RWPE1 (cell line): ENCODE measurements at regions not wholly inside any gene's neighbourhood (a gene's known extent, or its start where the extent isn't known, plus 50 kb on each side); places are given as distances from the start of the nearest gene placed in this dataset.

ENCODE experiments used
- CTCF ChIA-PET: fragments of 350-600 bp; sonication (Branson Sonifier 250); formaldehyde crosslinking; extraction: SDS; loops from one replicate; lab custom pipeline; 2021; lab: Yijun Ruan, JAX
- POLR2A ChIA-PET: fragments of 400-600 bp; formaldehyde crosslinking; extraction: SDS; loops from one replicate; lab custom pipeline; 2020; ENCODE audit warnings: antibody characterized with exemption; ENCODE audit not compliant: low non-redundant PET; lab: Yijun Ruan, JAX
- DNase-seq: peaks from one replicate; pipeline ENCODE4 v3.0.0; 2012; ENCODE audit warnings: low spot score
- H3K27ac ChIP-seq: fragments of 450-650 bp; 2 replicates; pipeline ENCODE4 v1.5.1; 2017
- TF ChIP-seq, protein P1 (sequence below): fragments of 450-650 bp; conservative IDR thresholded peaks from 2 replicates; pipeline ENCODE4 v1.5.1; 2017; ENCODE audit warnings: low read depth, mild to moderate bottlenecking

DNA sequence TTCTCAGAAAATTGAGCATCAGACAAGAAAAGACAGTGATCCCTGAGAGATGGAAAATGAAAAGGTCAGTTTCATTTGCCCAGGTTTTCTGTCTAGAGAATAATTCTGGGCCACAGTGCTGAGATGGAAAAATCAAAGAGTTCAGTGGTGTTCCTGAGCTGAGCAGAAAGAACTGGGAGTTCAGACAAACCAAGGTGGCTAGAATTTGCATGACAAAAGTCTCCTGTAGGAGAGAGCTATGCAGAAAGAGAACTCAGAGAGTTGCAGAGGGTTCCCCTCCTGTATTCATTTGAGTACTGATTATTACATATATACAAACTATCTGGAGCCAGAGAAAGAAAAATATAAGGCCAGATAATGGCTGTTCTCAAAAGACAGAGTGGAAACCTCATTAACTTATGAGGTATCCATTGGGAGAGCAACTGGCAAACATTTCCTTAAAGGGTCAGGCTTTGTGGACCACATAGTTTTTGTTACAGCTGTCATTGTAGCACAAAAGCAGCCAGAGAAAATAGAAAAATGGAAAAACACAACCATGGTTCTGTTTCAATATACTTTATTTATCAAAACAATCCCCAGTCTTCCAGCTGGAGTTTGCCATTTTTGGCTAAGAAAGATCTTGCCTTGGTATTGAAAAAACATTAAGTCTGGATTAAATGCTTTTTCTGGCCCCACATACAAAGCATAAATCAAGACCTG, 1004.1 kb downstream of the TBL1XR1 start:
- TF ChIP-seq, protein P1, sequence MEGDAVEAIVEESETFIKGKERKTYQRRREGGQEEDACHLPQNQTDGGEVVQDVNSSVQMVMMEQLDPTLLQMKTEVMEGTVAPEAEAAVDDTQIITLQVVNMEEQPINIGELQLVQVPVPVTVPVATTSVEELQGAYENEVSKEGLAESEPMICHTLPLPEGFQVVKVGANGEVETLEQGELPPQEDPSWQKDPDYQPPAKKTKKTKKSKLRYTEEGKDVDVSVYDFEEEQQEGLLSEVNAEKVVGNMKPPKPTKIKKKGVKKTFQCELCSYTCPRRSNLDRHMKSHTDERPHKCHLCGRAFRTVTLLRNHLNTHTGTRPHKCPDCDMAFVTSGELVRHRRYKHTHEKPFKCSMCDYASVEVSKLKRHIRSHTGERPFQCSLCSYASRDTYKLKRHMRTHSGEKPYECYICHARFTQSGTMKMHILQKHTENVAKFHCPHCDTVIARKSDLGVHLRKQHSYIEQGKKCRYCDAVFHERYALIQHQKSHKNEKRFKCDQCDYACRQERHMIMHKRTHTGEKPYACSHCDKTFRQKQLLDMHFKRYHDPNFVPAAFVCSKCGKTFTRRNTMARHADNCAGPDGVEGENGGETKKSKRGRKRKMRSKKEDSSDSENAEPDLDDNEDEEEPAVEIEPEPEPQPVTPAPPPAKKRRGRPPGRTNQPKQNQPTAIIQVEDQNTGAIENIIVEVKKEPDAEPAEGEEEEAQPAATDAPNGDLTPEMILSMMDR = no peak
- H3K27ac ChIP-seq = no peak overlapping the region
- ChIA-PET POLR2A (no interaction called here), CTCF (no interaction called here)
- DNase-seq = no peak

DNA sequence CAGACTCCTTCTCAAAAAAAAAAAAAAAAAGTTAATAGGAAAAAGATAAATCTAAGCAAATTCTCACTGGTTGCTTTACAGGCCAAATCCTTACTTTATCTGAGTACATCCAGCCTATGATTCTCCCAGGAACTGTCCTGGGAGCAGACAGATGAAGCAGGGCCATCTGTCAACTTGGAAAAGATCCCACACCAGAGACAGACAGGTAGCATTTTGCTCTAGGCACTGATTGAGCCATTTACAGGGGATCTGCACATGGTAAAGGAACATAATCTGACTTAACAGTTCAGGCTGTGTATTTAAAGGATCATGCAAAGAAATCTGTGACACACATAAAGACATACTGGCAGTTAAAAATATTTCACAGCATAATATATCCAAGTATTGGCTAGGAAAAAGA, 1006.5 kb downstream of the TBL1XR1 start:
- TF ChIP-seq, protein P1 = no peak
- CTCF ChIA-PET = no interaction called here
- POLR2A ChIA-PET = no interaction called here
- DNase-seq = no peak
- H3K27ac ChIP-seq = no peak overlapping the region

DNA sequence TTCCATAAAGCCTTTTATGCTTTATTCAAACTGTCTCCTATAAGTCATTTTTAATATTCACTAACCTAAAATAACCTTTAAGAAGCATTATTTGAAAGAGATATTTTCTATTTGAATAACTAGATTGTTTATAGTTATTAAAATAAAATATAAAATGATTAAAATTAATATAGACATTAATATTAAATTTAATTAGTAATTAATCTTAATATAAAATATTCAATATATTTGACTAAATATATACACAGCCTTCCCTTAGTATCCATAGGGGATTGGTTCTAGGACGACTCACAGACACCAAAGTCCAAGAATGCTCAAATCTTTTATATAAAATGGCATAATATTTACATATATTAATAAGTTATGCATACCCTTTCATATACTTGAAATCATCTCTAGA, 1014.1 kb downstream of the TBL1XR1 start:
- ChIA-PET CTCF (no interaction called here), POLR2A (no interaction called here)
- TF ChIP-seq, protein P1 = no peak
- no peak overlapping the region for H3K27ac ChIP-seq
- DNase-seq = no peak

DNA sequence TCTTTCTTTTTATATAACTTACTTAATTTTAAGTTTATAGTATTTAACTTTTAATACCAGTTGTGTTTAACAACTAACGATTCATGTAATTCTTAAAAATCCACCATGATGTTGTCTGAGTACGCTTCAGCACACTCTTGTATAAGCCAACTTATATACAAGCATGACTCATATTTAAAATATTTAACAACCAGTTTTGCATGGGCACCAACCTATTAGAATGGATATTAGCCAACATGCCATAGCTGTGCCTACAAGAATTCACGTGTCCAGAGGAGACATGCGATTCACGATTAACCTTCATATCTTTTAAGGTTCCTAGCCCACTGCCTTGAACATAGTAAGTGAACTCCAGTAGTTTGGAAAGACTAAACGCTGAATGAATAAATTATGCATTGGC, 1023.2 kb downstream of the TBL1XR1 start:
- CTCF ChIA-PET = no interaction called here
- TF ChIP-seq, protein P1 = no peak
- POLR2A ChIA-PET = no interaction called here
- H3K27ac ChIP-seq = no peak overlapping the region
- DNase-seq = peak; percentile 21

DNA sequence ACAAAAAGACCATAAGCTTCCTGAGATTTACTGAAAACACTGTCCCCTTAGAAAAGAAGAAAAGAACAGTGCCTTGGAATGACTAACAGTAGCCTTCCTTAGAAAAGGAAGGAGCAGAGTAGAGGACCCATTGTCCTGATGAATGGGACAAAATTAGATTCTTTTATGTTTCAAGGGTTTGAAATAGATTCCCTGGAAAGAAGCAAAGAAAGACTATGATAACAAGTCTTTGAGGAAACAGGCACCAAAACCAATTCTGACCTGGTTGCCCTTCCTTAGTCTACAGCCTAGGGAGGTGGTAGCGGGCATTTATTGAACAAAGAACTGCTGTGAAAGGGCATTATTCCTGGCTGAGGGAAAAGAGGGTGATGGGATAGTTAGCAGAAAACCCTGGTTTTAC, 1024.8 kb downstream of the TBL1XR1 start:
- no peak overlapping the region for H3K27ac ChIP-seq
- no peak for DNase-seq
- POLR2A ChIA-PET = no interaction called here
- TF ChIP-seq, protein P1 = no peak
- CTCF ChIA-PET = no interaction called here

DNA sequence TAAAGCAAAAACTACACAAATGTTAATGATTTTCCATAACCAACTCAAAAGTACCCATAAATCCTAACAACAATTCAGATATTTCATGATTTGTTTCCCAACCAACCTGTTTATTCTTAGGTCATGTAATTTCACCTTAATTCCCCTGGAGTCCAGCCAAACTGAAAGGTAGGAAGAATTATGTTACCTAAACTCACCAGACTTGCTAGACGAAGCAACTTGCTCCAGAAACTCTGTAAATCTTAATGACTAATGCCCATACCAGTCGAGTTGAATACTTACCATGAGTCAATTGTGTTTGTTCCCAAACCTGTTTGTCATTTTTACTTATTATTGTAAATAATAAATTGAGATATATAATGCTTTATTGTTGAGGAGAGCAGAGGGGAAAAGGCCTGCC, 1030.0 kb downstream of the TBL1XR1 start:
- CTCF ChIA-PET = interaction anchor here (0.6 kb wide), 1 partner anchor 554 kb away, joined by 3 read pairs; no protein-coding TSS in a partner anchor
- POLR2A ChIA-PET = no interaction called here
- DNase-seq = peak; percentile 49
- no peak overlapping the region for H3K27ac ChIP-seq
- TF ChIP-seq, protein P1 = no peak
